HCT116 (cell line): ENCODE measurements at regions not wholly inside any gene's neighbourhood (a gene's known extent, or its start where the extent isn't known, plus 50 kb on each side); places are given as distances from the start of the nearest gene placed in this dataset.
"Not testable (repeated sequence)": the region's sequence is repeated elsewhere in the genome, so short reads cannot be mapped to it uniquely, and the experiment has no call there.

ENCODE experiments used
- JUND ChIP-seq: IDR thresholded peaks from 2 replicates; pipeline ENCODE4 v1.6.1; 2012
- MAX ChIP-seq: IDR thresholded peaks from 2 replicates; pipeline ENCODE4 v1.6.1; 2012
- POLR2A ChIP-seq: IDR thresholded peaks from 2 replicates; pipeline ENCODE4 v1.7.0; 2011; ENCODE audit warnings: borderline replicate concordance; ENCODE audit not compliant: insufficient read depth, insufficient read length; ENCODE audit errors: extremely low read depth
- POLR2AphosphoS5 ChIP-seq: IDR thresholded peaks from 2 replicates; pipeline ENCODE4 v1.6.1; 2011; ENCODE audit warnings: mild to moderate bottlenecking, low read depth, low read length, moderate library complexity
- RAD21 ChIP-seq: IDR thresholded peaks from 2 replicates; pipeline ENCODE4 v1.6.1; 2012; ENCODE audit warnings: low read depth, mild to moderate bottlenecking
- SIN3A ChIP-seq: IDR thresholded peaks from 2 replicates; pipeline ENCODE4 v1.6.1; 2012; ENCODE audit warnings: low read depth
- SRF ChIP-seq: IDR thresholded peaks from 2 replicates; pipeline ENCODE4 v1.6.1; 2012; ENCODE audit warnings: low read depth
- TF ChIP-seq, protein P1 (sequence below), 3 experiments: fragments of 200-600 bp in 1 of 3; sonication (generic) in 1 of 3; IDR thresholded peaks in 2 of 3; conservative IDR thresholded peaks in 1 of 3; 2 replicates each; pipeline ENCODE4 v1.5.1; 2012 to 2017; ENCODE audit warnings: low read depth in 2 of 3, low read length in 2 of 3, antibody characterized with exemption in 1 of 3, borderline replicate concordance in 1 of 3, control low read depth in 1 of 3, mild to moderate bottlenecking in 1 of 3, mixed read lengths in 1 of 3, mixed run types in 1 of 3, moderate library complexity in 1 of 3; ENCODE audit not compliant: insufficient read depth in 1 of 3
- TF ChIP-seq, protein P2 (sequence below): IDR thresholded peaks from 2 replicates; pipeline ENCODE4 v1.6.1; 2012; ENCODE audit warnings: low read depth
- TF ChIP-seq, protein P3 (sequence below): IDR thresholded peaks from 2 replicates; pipeline ENCODE4 v1.6.1; 2012

DNA sequence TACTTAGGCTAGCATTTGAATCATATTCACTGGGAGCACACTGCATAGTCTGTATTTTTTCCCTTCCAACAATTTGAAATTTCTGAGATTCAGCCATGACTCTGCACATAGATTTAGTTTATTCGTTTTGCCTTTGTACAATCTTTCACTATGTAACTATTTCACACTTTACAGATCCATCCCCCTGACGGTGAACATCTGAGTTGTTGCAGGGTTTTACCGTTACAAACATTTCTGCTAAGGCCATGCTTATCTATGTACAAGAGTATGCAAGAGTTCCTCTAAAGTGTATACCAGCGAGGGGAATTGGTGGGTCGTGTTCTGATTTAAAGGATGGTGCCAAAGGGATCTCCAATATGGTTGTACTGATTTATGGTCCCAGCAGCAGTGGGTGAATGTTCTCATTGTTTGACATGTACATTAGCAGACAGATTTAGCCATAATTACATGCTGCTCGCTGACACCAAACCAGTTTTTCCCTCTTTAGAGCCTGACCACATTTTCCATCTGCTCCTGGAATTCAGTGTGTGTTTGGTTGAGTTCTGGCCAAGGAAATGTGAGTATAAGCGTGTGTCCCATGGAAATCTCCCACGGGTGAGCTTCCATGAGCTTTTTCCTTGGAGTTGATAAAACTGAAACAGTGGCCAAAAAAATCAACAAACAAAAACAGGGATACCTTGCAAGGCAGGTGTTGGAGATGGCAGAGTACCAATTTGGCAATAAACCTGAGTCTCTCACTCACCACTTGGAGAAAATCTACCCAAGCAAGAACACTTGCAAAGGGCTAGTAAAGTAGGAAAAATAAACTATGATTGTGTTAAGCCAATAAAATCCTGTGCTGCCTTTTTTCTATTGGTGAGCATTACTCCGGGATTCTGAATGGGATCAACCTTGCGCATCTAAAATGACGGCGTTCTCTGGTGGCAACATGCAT, 149.7 kb upstream of the MXRA5 start:
- not testable (repeated sequence) for TF ChIP-seq RAD21, POLR2AphosphoS5, POLR2A, SRF, SIN3A, MAX, JUND
- TF ChIP-seq, protein P1, sequence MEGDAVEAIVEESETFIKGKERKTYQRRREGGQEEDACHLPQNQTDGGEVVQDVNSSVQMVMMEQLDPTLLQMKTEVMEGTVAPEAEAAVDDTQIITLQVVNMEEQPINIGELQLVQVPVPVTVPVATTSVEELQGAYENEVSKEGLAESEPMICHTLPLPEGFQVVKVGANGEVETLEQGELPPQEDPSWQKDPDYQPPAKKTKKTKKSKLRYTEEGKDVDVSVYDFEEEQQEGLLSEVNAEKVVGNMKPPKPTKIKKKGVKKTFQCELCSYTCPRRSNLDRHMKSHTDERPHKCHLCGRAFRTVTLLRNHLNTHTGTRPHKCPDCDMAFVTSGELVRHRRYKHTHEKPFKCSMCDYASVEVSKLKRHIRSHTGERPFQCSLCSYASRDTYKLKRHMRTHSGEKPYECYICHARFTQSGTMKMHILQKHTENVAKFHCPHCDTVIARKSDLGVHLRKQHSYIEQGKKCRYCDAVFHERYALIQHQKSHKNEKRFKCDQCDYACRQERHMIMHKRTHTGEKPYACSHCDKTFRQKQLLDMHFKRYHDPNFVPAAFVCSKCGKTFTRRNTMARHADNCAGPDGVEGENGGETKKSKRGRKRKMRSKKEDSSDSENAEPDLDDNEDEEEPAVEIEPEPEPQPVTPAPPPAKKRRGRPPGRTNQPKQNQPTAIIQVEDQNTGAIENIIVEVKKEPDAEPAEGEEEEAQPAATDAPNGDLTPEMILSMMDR (IDR thresholded peaks at IDR 0.05 in 2 of 3, conservative IDR thresholded peaks at IDR 0.05 in 1 of 3; ENCODE audit: borderline replicate concordance in 1 of 3, insufficient read depth in 1 of 3, low read depth in 2 of 3, low read length in 2 of 3): not testable (repeated sequence)
- TF ChIP-seq, protein P2, sequence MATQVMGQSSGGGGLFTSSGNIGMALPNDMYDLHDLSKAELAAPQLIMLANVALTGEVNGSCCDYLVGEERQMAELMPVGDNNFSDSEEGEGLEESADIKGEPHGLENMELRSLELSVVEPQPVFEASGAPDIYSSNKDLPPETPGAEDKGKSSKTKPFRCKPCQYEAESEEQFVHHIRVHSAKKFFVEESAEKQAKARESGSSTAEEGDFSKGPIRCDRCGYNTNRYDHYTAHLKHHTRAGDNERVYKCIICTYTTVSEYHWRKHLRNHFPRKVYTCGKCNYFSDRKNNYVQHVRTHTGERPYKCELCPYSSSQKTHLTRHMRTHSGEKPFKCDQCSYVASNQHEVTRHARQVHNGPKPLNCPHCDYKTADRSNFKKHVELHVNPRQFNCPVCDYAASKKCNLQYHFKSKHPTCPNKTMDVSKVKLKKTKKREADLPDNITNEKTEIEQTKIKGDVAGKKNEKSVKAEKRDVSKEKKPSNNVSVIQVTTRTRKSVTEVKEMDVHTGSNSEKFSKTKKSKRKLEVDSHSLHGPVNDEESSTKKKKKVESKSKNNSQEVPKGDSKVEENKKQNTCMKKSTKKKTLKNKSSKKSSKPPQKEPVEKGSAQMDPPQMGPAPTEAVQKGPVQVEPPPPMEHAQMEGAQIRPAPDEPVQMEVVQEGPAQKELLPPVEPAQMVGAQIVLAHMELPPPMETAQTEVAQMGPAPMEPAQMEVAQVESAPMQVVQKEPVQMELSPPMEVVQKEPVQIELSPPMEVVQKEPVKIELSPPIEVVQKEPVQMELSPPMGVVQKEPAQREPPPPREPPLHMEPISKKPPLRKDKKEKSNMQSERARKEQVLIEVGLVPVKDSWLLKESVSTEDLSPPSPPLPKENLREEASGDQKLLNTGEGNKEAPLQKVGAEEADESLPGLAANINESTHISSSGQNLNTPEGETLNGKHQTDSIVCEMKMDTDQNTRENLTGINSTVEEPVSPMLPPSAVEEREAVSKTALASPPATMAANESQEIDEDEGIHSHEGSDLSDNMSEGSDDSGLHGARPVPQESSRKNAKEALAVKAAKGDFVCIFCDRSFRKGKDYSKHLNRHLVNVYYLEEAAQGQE: not testable (repeated sequence)
- TF ChIP-seq, protein P3, sequence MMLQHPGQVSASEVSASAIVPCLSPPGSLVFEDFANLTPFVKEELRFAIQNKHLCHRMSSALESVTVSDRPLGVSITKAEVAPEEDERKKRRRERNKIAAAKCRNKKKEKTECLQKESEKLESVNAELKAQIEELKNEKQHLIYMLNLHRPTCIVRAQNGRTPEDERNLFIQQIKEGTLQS: not testable (repeated sequence)
